ENCODE measurements at regions not wholly inside any gene's neighbourhood (a gene's known extent, or its start where the extent isn't known, plus 50 kb on each side); places are given as distances from the start of the nearest gene placed in this dataset.

DNA sequence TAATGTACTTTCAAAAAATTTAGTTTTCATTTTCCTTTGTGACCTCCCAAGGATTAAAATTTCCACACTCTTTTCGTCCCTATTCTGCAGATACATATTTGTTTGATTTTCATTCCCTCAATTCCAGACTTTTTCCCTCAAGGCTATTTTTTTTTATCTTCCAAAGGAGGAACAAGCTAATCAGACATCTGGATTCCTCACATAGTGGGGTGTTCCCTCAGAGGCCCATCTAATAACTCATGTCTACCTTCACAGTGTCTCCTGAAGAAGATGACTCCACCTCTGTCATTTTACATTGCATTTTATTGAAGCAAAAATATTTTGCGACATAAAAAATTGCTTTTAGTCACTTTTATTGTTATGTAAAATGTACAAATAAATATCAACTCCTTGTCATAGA lies 122.2 kb downstream of the RFPL4B start:
- TF ChIP-seq, protein P1, sequence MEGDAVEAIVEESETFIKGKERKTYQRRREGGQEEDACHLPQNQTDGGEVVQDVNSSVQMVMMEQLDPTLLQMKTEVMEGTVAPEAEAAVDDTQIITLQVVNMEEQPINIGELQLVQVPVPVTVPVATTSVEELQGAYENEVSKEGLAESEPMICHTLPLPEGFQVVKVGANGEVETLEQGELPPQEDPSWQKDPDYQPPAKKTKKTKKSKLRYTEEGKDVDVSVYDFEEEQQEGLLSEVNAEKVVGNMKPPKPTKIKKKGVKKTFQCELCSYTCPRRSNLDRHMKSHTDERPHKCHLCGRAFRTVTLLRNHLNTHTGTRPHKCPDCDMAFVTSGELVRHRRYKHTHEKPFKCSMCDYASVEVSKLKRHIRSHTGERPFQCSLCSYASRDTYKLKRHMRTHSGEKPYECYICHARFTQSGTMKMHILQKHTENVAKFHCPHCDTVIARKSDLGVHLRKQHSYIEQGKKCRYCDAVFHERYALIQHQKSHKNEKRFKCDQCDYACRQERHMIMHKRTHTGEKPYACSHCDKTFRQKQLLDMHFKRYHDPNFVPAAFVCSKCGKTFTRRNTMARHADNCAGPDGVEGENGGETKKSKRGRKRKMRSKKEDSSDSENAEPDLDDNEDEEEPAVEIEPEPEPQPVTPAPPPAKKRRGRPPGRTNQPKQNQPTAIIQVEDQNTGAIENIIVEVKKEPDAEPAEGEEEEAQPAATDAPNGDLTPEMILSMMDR (IDR thresholded peaks at IDR 0.05), result no peak
- TF ChIP-seq POLR2A (IDR thresholded peaks at IDR 0.05), result no peak
- no peak for TF ChIP-seq POLR2AphosphoS5 (IDR thresholded peaks at IDR 0.05)
